K562 (cell line): ENCODE measurements at regions not wholly inside any gene's neighbourhood (a gene's known extent, or its start where the extent isn't known, plus 50 kb on each side); places are given as distances from the start of the nearest gene placed in this dataset.

ENCODE experiments used
- ATAC-seq: fragments of 200-7000 bp; cut with Tn5 transposase; 3 replicates; pipeline ENCODE4 v1.9.1; 2020; ENCODE audit warnings: moderate library complexity
- BruUV-seq: library from RNA; stranded (reverse); fragments of 400-500 nt; replicated peaks from 2 replicates; lab custom pipeline; 2021; lab: Mats Ljungman, UMichigan
- CTCF ChIA-PET: fragments of 300-600 bp; formaldehyde crosslinking; extraction: SDS; loops from one replicate; lab custom pipeline; 2021; ENCODE audit warnings: low intra/inter-chr PET ratio; lab: Yijun Ruan, JAX
- POLR2A ChIA-PET: fragments of 300-600, 350-650 bp; sonication (Branson Sonifier 250); formaldehyde crosslinking; extraction: SDS; loops from one replicate; lab custom pipeline; 2021; ENCODE audit warnings: antibody characterized with exemption, inconsistent platforms; lab: Yijun Ruan, JAX
- DNase-seq, 4 experiments: peaks; one replicate each; pipeline versions ENCODE4 v3.0.0 to v3.0.0-alpha.2; 2011 to 2018; ENCODE audit warnings: low spot score in 3 of 4, mixed read lengths in 3 of 4; ENCODE audit errors: extremely low read depth in 1 of 4
- FAIRE-seq: peaks from 2 replicates; lab custom pipeline; 2011; peaks lifted over from hg19 to GRCh38; lab: Jason Lieb, UNC
- H2AFZ ChIP-seq: 2 replicates; pipeline ENCODE4 v1.6.0; 2011; ENCODE audit warnings: low read depth, low read length, control low read depth, inconsistent platforms
- H3K27ac ChIP-seq: fragments of 200-600 bp; 3 replicates; pipeline ENCODE4 v1.8.0; 2011; ENCODE audit warnings: low read depth, mild to moderate bottlenecking, control low read depth, inconsistent platforms, low read length, moderate library complexity, mixed read lengths; ENCODE audit errors: extremely low read depth
- H3K27me3 ChIP-seq, 2 experiments: fragments of 300-600 bp in 1 of 2; 2 replicates in 1 of 2; 3 replicates in 1 of 2; pipeline versions ENCODE4 v1.6.0 to v1.8.0; 2011; ENCODE audit warnings: inconsistent platforms in 2 of 2, low read length in 2 of 2, mild to moderate bottlenecking in 1 of 2, mixed read lengths in 1 of 2, moderate library complexity in 1 of 2; ENCODE audit not compliant: control insufficient read depth in 2 of 2, insufficient read depth in 2 of 2
- H3K36me3 ChIP-seq: fragments of 300-600 bp; 3 replicates; pipeline ENCODE4 v1.8.0; 2011; ENCODE audit warnings: mild to moderate bottlenecking, low read length, inconsistent platforms; ENCODE audit not compliant: control insufficient read depth, insufficient read depth
- H3K4me1 ChIP-seq, 2 experiments: fragments of 200-600 bp in 1 of 2; replicated peaks in 1 of 2; 2 replicates in 1 of 2; 3 replicates in 1 of 2; pipeline versions ENCODE4 v1.5.1 to v1.8.0; 2011; ENCODE audit warnings: inconsistent platforms in 2 of 2, low read length in 2 of 2, mild to moderate bottlenecking in 1 of 2, mixed read lengths in 1 of 2, moderate library complexity in 1 of 2; ENCODE audit not compliant: control insufficient read depth in 2 of 2, insufficient read depth in 2 of 2
- H3K4me2 ChIP-seq: 2 replicates; pipeline ENCODE4 v1.6.1; 2011; ENCODE audit warnings: low read length, control low read depth, inconsistent platforms, mixed read lengths; ENCODE audit not compliant: insufficient read depth
- H3K4me3 ChIP-seq: fragments of 200-600 bp; sonication (generic), shearing (Covaris generic); 2 replicates; pipeline ENCODE4 v1.5.1; 2016; ENCODE audit warnings: control low read depth, inconsistent platforms
- H3K79me2 ChIP-seq: fragments of 200-600 bp; 3 replicates; pipeline ENCODE4 v1.8.0; 2011; ENCODE audit warnings: low read length, inconsistent platforms; ENCODE audit not compliant: control insufficient read depth, insufficient read depth
- H3K9ac ChIP-seq, 2 experiments: 2 replicates each; pipeline versions ENCODE4 v1.6.0 to v1.6.1; 2011; ENCODE audit warnings: low read depth in 2 of 2, low read length in 2 of 2, control low read depth in 1 of 2, inconsistent platforms in 1 of 2, mild to moderate bottlenecking in 1 of 2, mixed read lengths in 1 of 2; ENCODE audit not compliant: insufficient read depth in 1 of 2
- H3K9me1 ChIP-seq: one replicate; pipeline ENCODE4 v1.6.0; 2011; ENCODE audit warnings: inconsistent platforms, mild to moderate bottlenecking, low read length, moderate library complexity; ENCODE audit not compliant: control insufficient read depth, insufficient read depth
- H3K9me3 ChIP-seq: replicated peaks from 2 replicates; pipeline ENCODE4 v1.5.1; 2011; ENCODE audit warnings: low read depth, low read length, inconsistent platforms; ENCODE audit not compliant: control insufficient read depth, insufficient read depth
- H4K20me1 ChIP-seq: replicated peaks from 2 replicates; pipeline ENCODE4 v1.6.1; 2011; ENCODE audit warnings: low read length, inconsistent platforms, mixed read lengths; ENCODE audit not compliant: control insufficient read depth, insufficient read depth
- ARID1B ChIP-seq: fragments of 450-650 bp; IDR thresholded peaks from 2 replicates; pipeline ENCODE4 v1.6.1; 2016; ENCODE audit warnings: antibody characterized with exemption, mild to moderate bottlenecking, inconsistent platforms
- BRF1 ChIP-seq: IDR thresholded peaks from 3 replicates; pipeline ENCODE4 v1.6.1; 2011; ENCODE audit warnings: borderline replicate concordance, mild to moderate bottlenecking; ENCODE audit not compliant: insufficient read length; ENCODE audit errors: extremely low read depth
- HDAC2 ChIP-seq: fragments of 450-650 bp; IDR thresholded peaks from 2 replicates; pipeline ENCODE4 v1.6.1; 2016; ENCODE audit warnings: mild to moderate bottlenecking
- HDAC6 ChIP-seq: IDR thresholded peaks from 2 replicates; pipeline ENCODE4 v1.6.1; 2012; ENCODE audit warnings: low read depth, mild to moderate bottlenecking, control low read depth, inconsistent platforms, low read length, moderate library complexity
- NR2C2 ChIP-seq, 2 experiments: fragments of 200-800 bp in 1 of 2; sonication (Bioruptor generic) in 1 of 2; sonication (generic) in 1 of 2; formaldehyde crosslinking in 1 of 2; IDR thresholded peaks; 2 replicates each; pipeline versions ENCODE4 v1.6.1 to v1.8.0; 2016 to 2022; ENCODE audit warnings: mild to moderate bottlenecking in 1 of 2, missing compliant biosample characterization in 1 of 2, missing genetic modification characterization in 1 of 2, missing genetic modification reagents in 1 of 2
- NUFIP1 ChIP-seq: fragments of 450-650 bp; IDR thresholded peaks from 2 replicates; pipeline ENCODE4 v1.6.1; 2018; ENCODE audit not compliant: partially characterized antibody
- RBM17 ChIP-seq: fragments of 200-400 bp; formaldehyde crosslinking; IDR thresholded peaks from 2 replicates; pipeline ENCODE4 v1.6.1; 2017; ENCODE audit warnings: low read depth, mild to moderate bottlenecking, low read length, borderline replicate concordance
- SIN3B ChIP-seq: fragments of 450-650 bp; IDR thresholded peaks from 2 replicates; pipeline ENCODE4 v1.6.1; 2017; ENCODE audit warnings: low read depth, mild to moderate bottlenecking, moderate library complexity
- SMAD2 ChIP-seq: fragments of 150-350 bp; IDR thresholded peaks from 2 replicates; pipeline ENCODE4 v1.6.1; 2014; ENCODE audit warnings: low read depth, mild to moderate bottlenecking, low read length
- SPI1 ChIP-seq: IDR thresholded peaks from 2 replicates; pipeline ENCODE4 v1.6.1; 2011; ENCODE audit warnings: low read depth, low read length, control low read depth, borderline replicate concordance
- SRSF3 ChIP-seq: fragments of 200-400 bp; formaldehyde crosslinking; IDR thresholded peaks from 2 replicates; pipeline ENCODE4 v1.6.1; 2016; ENCODE audit warnings: mild to moderate bottlenecking, low read length, moderate library complexity; ENCODE audit not compliant: insufficient read depth
- SRSF7 ChIP-seq: fragments of 200-400 bp; formaldehyde crosslinking; optimal IDR thresholded peaks from 2 replicates; pipeline ENCODE3; 2017; ENCODE audit warnings: mild to moderate bottlenecking, low read depth, low read length
- TCF7L2 ChIP-seq: fragments of 150-350 bp; IDR thresholded peaks from 2 replicates; pipeline ENCODE4 v1.6.1; 2016; ENCODE audit warnings: low read depth, mild to moderate bottlenecking, low read length, moderate library complexity
- ZNF174 ChIP-seq: fragments of 250-450 bp; sonication (Bioruptor Pico); IDR thresholded peaks from 2 replicates; pipeline ENCODE4 v1.4.0; 2020; ENCODE audit warnings: mild to moderate bottlenecking
- ZNF23 ChIP-seq: fragments of 250-450 bp; sonication (Bioruptor Pico); IDR thresholded peaks from 2 replicates; pipeline ENCODE4 v1.4.0; 2020; ENCODE audit warnings: mild to moderate bottlenecking
- ZNF282 ChIP-seq: sonication (generic); formaldehyde crosslinking; IDR thresholded peaks from 2 replicates; pipeline ENCODE4 v1.8.1; 2023; ENCODE audit warnings: missing genetic modification reagents
- ZNF41 ChIP-seq: fragments of 250-450 bp; sonication (Bioruptor Pico); conservative IDR thresholded peaks from 2 replicates; pipeline ENCODE4 v1.4.0; 2020; ENCODE audit warnings: mild to moderate bottlenecking
- WGBS: fragments of 100-300 bp; shearing (Covaris generic); methylation state at CpG from one replicate; pipeline ENCODE4 v1.1.6; 2016; ENCODE audit warnings: low coverage, mixed read lengths; ENCODE audit not compliant: insufficient coverage; ENCODE audit errors: missing lambda C conversion rate; 5-methylcytosine and 5-hydroxymethylcytosine counted together
- in situ Hi-C: fragments of 300-500 bp; cut with MboI; formaldehyde crosslinking; loops from 4 replicates; pipeline ENCODE4 v1.15.0; 2018; ENCODE audit warnings: inconsistent platforms, mixed read lengths
- intact Hi-C: fragments of 100-400 bp; cut with micrococcal nuclease; formaldehyde crosslinking; loops from 2 replicates; pipeline ENCODE4 v1.14.2; 2022

DNA sequence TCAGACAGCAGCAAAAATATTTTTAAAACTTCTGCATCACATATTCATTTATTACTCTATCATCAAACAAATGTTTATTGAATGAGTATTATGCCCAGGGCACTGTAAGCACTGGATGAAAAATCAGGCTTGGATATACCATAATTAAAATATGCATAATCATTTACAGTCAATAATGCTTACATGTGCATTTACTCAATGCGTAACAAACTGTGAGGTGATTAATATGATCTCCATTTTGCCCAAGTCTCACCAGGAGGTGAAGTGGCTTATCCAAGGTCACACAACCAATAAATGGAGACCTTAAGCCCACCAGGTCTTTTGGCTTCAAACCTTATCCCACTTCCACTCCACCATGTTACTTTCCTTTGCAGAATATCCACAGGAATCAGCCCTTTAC lies 117.3 kb upstream of the SLC24A5 start:
- no peak overlapping the region for H3K9ac ChIP-seq
- no TSS peak for BruUV-seq
- no peaks in the 10 kb centered on the region for H3K4me1 ChIP-seq
- no peak overlapping the region for H3K27ac ChIP-seq
- ChIA-PET CTCF (no interaction called here), POLR2A (no interaction called here)
- H3K27me3 ChIP-seq = no peaks in the 10 kb centered on the region
- 5% methylated on average over 1 of the region's 1 CpG for WGBS
- no peak overlapping the region for H3K4me2 ChIP-seq
- no peaks in the 10 kb centered on the region for H4K20me1 ChIP-seq
- DNase-seq (no peak), FAIRE-seq (no peak), ATAC-seq (no peak)
- no peaks in the 10 kb centered on the region for H3K79me2 ChIP-seq
- H3K4me3 ChIP-seq = no peak overlapping the region
- no peaks in the 10 kb centered on the region for H3K36me3 ChIP-seq
- no peak overlapping the region for H2AFZ ChIP-seq
- H3K9me3 ChIP-seq = no peaks in the 10 kb centered on the region
- in situ Hi-C loops (no loop called here), intact Hi-C loops (no loop called here)
- H3K9me1 ChIP-seq = no peaks in the 10 kb centered on the region
- no peak for TF ChIP-seq HDAC2
- no peak for TF ChIP-seq SRSF7
- TF ChIP-seq BRF1 = no peak
- TF ChIP-seq SRSF3 = no peak
- no peak for TF ChIP-seq NUFIP1
- no peak for TF ChIP-seq ZNF23 (CRISPR knock-in tag)
- TF ChIP-seq TCF7L2 = no peak
- TF ChIP-seq SMAD2 = no peak
- no peak for TF ChIP-seq SIN3B
- no peak for TF ChIP-seq ZNF41 (CRISPR knock-in tag)
- TF ChIP-seq ZNF174 (CRISPR knock-in tag) = no peak
- TF ChIP-seq ARID1B = no peak
- TF ChIP-seq NR2C2 (CRISPR knock-in tag; IDR thresholded peaks at IDR 0.05) = no peak
- TF ChIP-seq NR2C2 (tag; IDR thresholded peaks at IDR 0.05) = no peak
- no peak for TF ChIP-seq HDAC6
- TF ChIP-seq RBM17 = no peak
- TF ChIP-seq SPI1 = no peak
- TF ChIP-seq ZNF282 (CRISPR knock-in tag) = no peak
